ENCODE measurements at regions not wholly inside any gene's neighbourhood (a gene's known extent, or its start where the extent isn't known, plus 50 kb on each side); places are given as distances from the start of the nearest gene placed in this dataset.

DNA sequence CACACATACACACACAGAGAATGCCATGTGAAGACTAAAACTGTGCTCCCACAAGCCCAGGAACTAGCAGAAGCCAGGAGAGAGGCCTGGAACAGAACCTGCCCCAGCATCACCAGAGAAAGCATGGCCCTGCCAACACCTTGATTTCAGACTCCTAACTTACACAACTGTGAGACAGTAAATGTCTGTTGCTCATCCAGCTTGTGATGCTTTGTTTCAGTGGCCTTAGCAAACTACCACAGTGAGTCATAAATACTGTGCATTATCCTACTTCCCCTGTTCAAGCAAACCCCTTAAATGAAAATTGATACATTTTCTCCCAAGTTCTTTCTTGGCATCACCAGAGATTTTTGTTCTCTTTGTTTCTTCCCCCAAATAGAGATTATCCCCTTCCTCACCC lies 1539.4 kb upstream of the TENM4 start:
- no peak overlapping the region for H2BK15ac ChIP-seq (ENCODE audit: low read depth, low read length)
- no peak overlapping the region for H4K5ac ChIP-seq (ENCODE audit: insufficient read length, low read depth, low read length)
- no peak overlapping the region for H3K27ac Mint-ChIP-seq
- H3K4ac ChIP-seq (ENCODE audit: low read depth, low read length) = no peak overlapping the region
- no peak overlapping the region for H3K18ac ChIP-seq (ENCODE audit: insufficient read length, low read depth, low read length)
- H3K23ac ChIP-seq (ENCODE audit: insufficient read length, low read depth, low read length) = no peak overlapping the region
- H3K4me1 ChIP-seq (ENCODE audit: insufficient read depth, low read length) = no peaks in the 10 kb centered on the region; the same call in 1 of the 2 replicates
- H3K4me3 Mint-ChIP-seq = no peak overlapping the region
- DNase-seq = no peak
- H3K36me3 Mint-ChIP-seq (ENCODE audit: insufficient read depth in 1 of 3, low read depth in 3 of 3) = no peaks in the 10 kb centered on the region
- no peaks in the 10 kb centered on the region for H3K9me3 ChIP-seq (ENCODE audit: control insufficient read depth, low read depth, low read length)
- no peaks in the 10 kb centered on the region for H4K20me1 ChIP-seq (ENCODE audit: control insufficient read depth, insufficient read depth, insufficient read length)
- H3K4me1 Mint-ChIP-seq = peaks cover 23 to 25% of the 10 kb centered on the region in 2 experiments
- no peaks in the 10 kb centered on the region for H3K9me3 Mint-ChIP-seq
- no peak overlapping the region for H2BK5ac ChIP-seq (ENCODE audit: insufficient read length, low read length)
- no peaks in the 10 kb centered on the region for H3K79me2 ChIP-seq (ENCODE audit: insufficient read depth, low read length)
- H2BK120ac ChIP-seq (ENCODE audit: low read depth, low read length, poor library complexity, severe bottlenecking) = no peak overlapping the region
- no peak overlapping the region for H3K27ac ChIP-seq (ENCODE audit: insufficient read length, low read depth, low read length)
- no peak overlapping the region for H4K8ac ChIP-seq (replicated peaks; ENCODE audit: insufficient read length, low read depth, low read length)
- no peak overlapping the region for H2BK20ac ChIP-seq (ENCODE audit: low read depth, low read length, poor library complexity, severe bottlenecking)
- no peak overlapping the region for H3K9ac ChIP-seq (ENCODE audit: extremely low read depth, insufficient read length, low read length)
- H3K23me2 ChIP-seq (ENCODE audit: insufficient read length, low read depth, low read length, poor library complexity, severe bottlenecking) = no peaks in the 10 kb centered on the region
- H2BK12ac ChIP-seq (ENCODE audit: insufficient read length, low read depth, low read length) = no peak overlapping the region
- no peak overlapping the region for H3T11ph ChIP-seq (ENCODE audit: low read length)
- no peak overlapping the region for H4K91ac ChIP-seq (ENCODE audit: insufficient read length, low read depth, low read length)
- no peaks in the 10 kb centered on the region for H3K27me3 Mint-ChIP-seq (ENCODE audit: low read depth)
- H3K79me1 ChIP-seq (ENCODE audit: insufficient read depth, low read depth, low read length, poor library complexity, severe bottlenecking) = no peaks in the 10 kb centered on the region
- H3K56ac ChIP-seq (ENCODE audit: insufficient read length, low read depth, low read length) = no peak overlapping the region
- H3K4me2 ChIP-seq (ENCODE audit: insufficient read depth, insufficient read length, low read length) = no peak overlapping the region
- no peaks in the 10 kb centered on the region; the same call in 1 of the 2 replicates for H3K27me3 ChIP-seq (ENCODE audit: insufficient read depth, low read length)
- no peak for TF ChIP-seq CTCF (conservative IDR thresholded peaks at IDR 0.05)
- H3K14ac ChIP-seq (ENCODE audit: insufficient read depth, low read length) = no peak overlapping the region
- H2AFZ ChIP-seq (ENCODE audit: low read length) = no peak overlapping the region
- no peak overlapping the region for H2AK5ac ChIP-seq (ENCODE audit: insufficient read length, low read length)

Data from H9 (cell line).